ENCODE measurements at regions not wholly inside any gene's neighbourhood (a gene's known extent, or its start where the extent isn't known, plus 50 kb on each side); places are given as distances from the start of the nearest gene placed in this dataset.

GRCh38 chr18:22060361-22060760 lies 109.0 kb upstream of the GATA6 start:
- H3K27me3 Mint-ChIP-seq (ENCODE audit: low read depth) = no peaks in the 10 kb centered on the region
- CTCF ChIA-PET = no interaction called here
- no peaks in the 10 kb centered on the region; the same call in 1 of the 2 replicates for H3K9me3 Mint-ChIP-seq
- H3K4me1 Mint-ChIP-seq = 0 out of 2 replicates have a peak, but pooled peaks cover 3% of the 10 kb centered on the region
- H3K36me3 Mint-ChIP-seq = no peaks in the 10 kb centered on the region
- no peak for TF ChIP-seq PRRX2 (CRISPR knock-in tag; IDR thresholded peaks at IDR 0.05)
- no peak for TF ChIP-seq NR1H2 (CRISPR knock-in tag; IDR thresholded peaks at IDR 0.05)
- no peak for TF ChIP-seq CBFB (CRISPR knock-in tag; IDR thresholded peaks at IDR 0.05; ENCODE audit: low read depth)
- DNase-seq (ENCODE audit: low spot score) = no peak
- ATAC-seq = no peak
- no peak overlapping the region for H3K4me3 Mint-ChIP-seq
- POLR2A ChIA-PET = interaction anchor here (0.7 kb wide), 1 partner anchor 52 kb away, joined by 5 read pairs; no protein-coding TSS in a partner anchor
- H3K27ac Mint-ChIP-seq = no peak overlapping the region

GRCh38 chr18:22063102-22063501 lies 106.3 kb upstream of the GATA6 start:
- ATAC-seq = no peak
- no peaks in the 10 kb centered on the region for H3K27me3 Mint-ChIP-seq (ENCODE audit: low read depth)
- CTCF ChIA-PET = no interaction called here
- no peak overlapping the region for H3K4me3 Mint-ChIP-seq
- no peak for TF ChIP-seq ZNF317 (CRISPR knock-in tag; IDR thresholded peaks at IDR 0.05; ENCODE audit: borderline replicate concordance, low read depth)
- TF ChIP-seq E2F4 (CRISPR knock-in tag; IDR thresholded peaks at IDR 0.05; ENCODE audit: borderline replicate concordance, low read depth) = no peak
- no peak for TF ChIP-seq OVOL2 (CRISPR knock-in tag; IDR thresholded peaks at IDR 0.05; ENCODE audit: borderline replicate concordance)
- TF ChIP-seq, protein P1, sequence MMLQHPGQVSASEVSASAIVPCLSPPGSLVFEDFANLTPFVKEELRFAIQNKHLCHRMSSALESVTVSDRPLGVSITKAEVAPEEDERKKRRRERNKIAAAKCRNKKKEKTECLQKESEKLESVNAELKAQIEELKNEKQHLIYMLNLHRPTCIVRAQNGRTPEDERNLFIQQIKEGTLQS (CRISPR knock-in tag; conservative IDR thresholded peaks at IDR 0.05) = no peak
- no peak for TF ChIP-seq TCF7 (CRISPR knock-in tag; IDR thresholded peaks at IDR 0.05; ENCODE audit: low read depth)
- TF ChIP-seq NFYB (CRISPR knock-in tag; conservative IDR thresholded peaks at IDR 0.05; ENCODE audit: low read depth) = no peak
- TF ChIP-seq TEAD4 (CRISPR knock-in tag; IDR thresholded peaks at IDR 0.05) = no peak
- TF ChIP-seq JAZF1 (CRISPR knock-in tag; IDR thresholded peaks at IDR 0.05) = no peak
- no peak for TF ChIP-seq NR1H2 (CRISPR knock-in tag; IDR thresholded peaks at IDR 0.05)
- TF ChIP-seq, protein P2, sequence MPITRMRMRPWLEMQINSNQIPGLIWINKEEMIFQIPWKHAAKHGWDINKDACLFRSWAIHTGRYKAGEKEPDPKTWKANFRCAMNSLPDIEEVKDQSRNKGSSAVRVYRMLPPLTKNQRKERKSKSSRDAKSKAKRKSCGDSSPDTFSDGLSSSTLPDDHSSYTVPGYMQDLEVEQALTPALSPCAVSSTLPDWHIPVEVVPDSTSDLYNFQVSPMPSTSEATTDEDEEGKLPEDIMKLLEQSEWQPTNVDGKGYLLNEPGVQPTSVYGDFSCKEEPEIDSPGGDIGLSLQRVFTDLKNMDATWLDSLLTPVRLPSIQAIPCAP (CRISPR knock-in tag; IDR thresholded peaks at IDR 0.05) = no peak
- no peak for TF ChIP-seq MYBL2 (CRISPR knock-in tag; IDR thresholded peaks at IDR 0.05)
- no peaks in the 10 kb centered on the region for H3K36me3 Mint-ChIP-seq
- H3K4me1 Mint-ChIP-seq = 0 out of 2 replicates have a peak, but pooled peaks cover 3% of the 10 kb centered on the region
- no peak for DNase-seq (ENCODE audit: low spot score)
- no peaks in the 10 kb centered on the region for H3K9me3 Mint-ChIP-seq
- POLR2A ChIA-PET = no interaction called here
- no peak overlapping the region for H3K27ac Mint-ChIP-seq

- ATAC-seq (no peak), DNase-seq (ENCODE audit: low spot score) (no peak)
- no peak for TF ChIP-seq ZNF138 (CRISPR knock-in tag; conservative IDR thresholded peaks at IDR 0.05)
- TF ChIP-seq, protein P3, sequence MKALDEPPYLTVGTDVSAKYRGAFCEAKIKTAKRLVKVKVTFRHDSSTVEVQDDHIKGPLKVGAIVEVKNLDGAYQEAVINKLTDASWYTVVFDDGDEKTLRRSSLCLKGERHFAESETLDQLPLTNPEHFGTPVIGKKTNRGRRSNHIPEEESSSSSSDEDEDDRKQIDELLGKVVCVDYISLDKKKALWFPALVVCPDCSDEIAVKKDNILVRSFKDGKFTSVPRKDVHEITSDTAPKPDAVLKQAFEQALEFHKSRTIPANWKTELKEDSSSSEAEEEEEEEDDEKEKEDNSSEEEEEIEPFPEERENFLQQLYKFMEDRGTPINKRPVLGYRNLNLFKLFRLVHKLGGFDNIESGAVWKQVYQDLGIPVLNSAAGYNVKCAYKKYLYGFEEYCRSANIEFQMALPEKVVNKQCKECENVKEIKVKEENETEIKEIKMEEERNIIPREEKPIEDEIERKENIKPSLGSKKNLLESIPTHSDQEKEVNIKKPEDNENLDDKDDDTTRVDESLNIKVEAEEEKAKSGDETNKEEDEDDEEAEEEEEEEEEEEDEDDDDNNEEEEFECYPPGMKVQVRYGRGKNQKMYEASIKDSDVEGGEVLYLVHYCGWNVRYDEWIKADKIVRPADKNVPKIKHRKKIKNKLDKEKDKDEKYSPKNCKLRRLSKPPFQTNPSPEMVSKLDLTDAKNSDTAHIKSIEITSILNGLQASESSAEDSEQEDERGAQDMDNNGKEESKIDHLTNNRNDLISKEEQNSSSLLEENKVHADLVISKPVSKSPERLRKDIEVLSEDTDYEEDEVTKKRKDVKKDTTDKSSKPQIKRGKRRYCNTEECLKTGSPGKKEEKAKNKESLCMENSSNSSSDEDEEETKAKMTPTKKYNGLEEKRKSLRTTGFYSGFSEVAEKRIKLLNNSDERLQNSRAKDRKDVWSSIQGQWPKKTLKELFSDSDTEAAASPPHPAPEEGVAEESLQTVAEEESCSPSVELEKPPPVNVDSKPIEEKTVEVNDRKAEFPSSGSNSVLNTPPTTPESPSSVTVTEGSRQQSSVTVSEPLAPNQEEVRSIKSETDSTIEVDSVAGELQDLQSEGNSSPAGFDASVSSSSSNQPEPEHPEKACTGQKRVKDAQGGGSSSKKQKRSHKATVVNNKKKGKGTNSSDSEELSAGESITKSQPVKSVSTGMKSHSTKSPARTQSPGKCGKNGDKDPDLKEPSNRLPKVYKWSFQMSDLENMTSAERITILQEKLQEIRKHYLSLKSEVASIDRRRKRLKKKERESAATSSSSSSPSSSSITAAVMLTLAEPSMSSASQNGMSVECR (CRISPR knock-in tag; IDR thresholded peaks at IDR 0.05; ENCODE audit: borderline replicate concordance) = no peak
- TF ChIP-seq, protein P4, sequence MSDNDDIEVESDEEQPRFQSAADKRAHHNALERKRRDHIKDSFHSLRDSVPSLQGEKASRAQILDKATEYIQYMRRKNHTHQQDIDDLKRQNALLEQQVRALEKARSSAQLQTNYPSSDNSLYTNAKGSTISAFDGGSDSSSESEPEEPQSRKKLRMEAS (CRISPR knock-in tag; IDR thresholded peaks at IDR 0.05) = no peak
- TF ChIP-seq TEAD1 (CRISPR knock-in tag; IDR thresholded peaks at IDR 0.05) = no peak
- TF ChIP-seq, protein P5, sequence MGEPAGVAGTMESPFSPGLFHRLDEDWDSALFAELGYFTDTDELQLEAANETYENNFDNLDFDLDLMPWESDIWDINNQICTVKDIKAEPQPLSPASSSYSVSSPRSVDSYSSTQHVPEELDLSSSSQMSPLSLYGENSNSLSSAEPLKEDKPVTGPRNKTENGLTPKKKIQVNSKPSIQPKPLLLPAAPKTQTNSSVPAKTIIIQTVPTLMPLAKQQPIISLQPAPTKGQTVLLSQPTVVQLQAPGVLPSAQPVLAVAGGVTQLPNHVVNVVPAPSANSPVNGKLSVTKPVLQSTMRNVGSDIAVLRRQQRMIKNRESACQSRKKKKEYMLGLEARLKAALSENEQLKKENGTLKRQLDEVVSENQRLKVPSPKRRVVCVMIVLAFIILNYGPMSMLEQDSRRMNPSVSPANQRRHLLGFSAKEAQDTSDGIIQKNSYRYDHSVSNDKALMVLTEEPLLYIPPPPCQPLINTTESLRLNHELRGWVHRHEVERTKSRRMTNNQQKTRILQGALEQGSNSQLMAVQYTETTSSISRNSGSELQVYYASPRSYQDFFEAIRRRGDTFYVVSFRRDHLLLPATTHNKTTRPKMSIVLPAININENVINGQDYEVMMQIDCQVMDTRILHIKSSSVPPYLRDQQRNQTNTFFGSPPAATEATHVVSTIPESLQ (CRISPR knock-in tag; IDR thresholded peaks at IDR 0.05) = no peak
- no peak for TF ChIP-seq ELF4 (CRISPR knock-in tag; IDR thresholded peaks at IDR 0.05; ENCODE audit: low read depth)
- TF ChIP-seq, protein P6, sequence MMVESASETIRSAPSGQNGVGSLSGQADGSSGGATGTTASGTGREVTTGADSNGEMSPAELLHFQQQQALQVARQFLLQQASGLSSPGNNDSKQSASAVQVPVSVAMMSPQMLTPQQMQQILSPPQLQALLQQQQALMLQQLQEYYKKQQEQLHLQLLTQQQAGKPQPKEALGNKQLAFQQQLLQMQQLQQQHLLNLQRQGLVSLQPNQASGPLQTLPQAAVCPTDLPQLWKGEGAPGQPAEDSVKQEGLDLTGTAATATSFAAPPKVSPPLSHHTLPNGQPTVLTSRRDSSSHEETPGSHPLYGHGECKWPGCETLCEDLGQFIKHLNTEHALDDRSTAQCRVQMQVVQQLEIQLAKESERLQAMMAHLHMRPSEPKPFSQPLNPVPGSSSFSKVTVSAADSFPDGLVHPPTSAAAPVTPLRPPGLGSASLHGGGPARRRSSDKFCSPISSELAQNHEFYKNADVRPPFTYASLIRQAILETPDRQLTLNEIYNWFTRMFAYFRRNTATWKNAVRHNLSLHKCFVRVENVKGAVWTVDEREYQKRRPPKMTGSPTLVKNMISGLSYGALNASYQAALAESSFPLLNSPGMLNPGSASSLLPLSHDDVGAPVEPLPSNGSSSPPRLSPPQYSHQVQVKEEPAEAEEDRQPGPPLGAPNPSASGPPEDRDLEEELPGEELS (CRISPR knock-in tag; IDR thresholded peaks at IDR 0.05) = no peak
- Mint-ChIP-seq H3K4me1 (0 out of 2 replicates have a peak, but pooled peaks cover 3% of the 10 kb centered on the region), H3K27ac (no peak overlapping the region), H3K27me3 (ENCODE audit: low read depth) (no peaks in the 10 kb centered on the region), H3K9me3 (no peaks in the 10 kb centered on the region), H3K36me3 (no peaks in the 10 kb centered on the region), H3K4me3 (no peak overlapping the region)
- ChIA-PET CTCF (interaction anchor here (0.7 kb wide), 1 partner anchor 13 kb away, joined by 3 read pairs; no protein-coding TSS in a partner anchor), POLR2A (no interaction called here)
Measured at GRCh38 chr18:22063672-22064071, 105.7 kb upstream of the GATA6 start.
